ENCODE measurements at regions not wholly inside any gene's neighbourhood (a gene's known extent, or its start where the extent isn't known, plus 50 kb on each side); places are given as distances from the start of the nearest gene placed in this dataset.

- no peaks in the 10 kb centered on the region for H3K4me1 ChIP-seq (ENCODE audit: control insufficient read depth, insufficient read depth, low read length)
These were observed 348.1 kb downstream of the FOXO1 start for GRCh38 chr13:40318366-40318765.

More at GRCh38 chr13:40318366-40318765, 348.1 kb downstream of the FOXO1 start:
- Histone ChIP-seq H3K4me3 (ENCODE audit: low read depth, low read length) (no peak overlapping the region), H3K36me3 (ENCODE audit: control insufficient read depth in 2 of 2, insufficient read depth in 1 of 2, low read length in 2 of 2) (no peaks in the 10 kb centered on the region), H3K27ac (ENCODE audit: extremely low read depth, low read depth, low read length) (no peak overlapping the region), H3K9me3 (ENCODE audit: control insufficient read depth, insufficient read depth, low read depth, low read length) (no peaks in the 10 kb centered on the region)
- POLR2A ChIA-PET: no interaction called here
- CTCF ChIA-PET: no interaction called here
- TF ChIP-seq ZNF660 (tag by site-specific recombination; IDR thresholded peaks at IDR 0.05) (peak; percentile 62), ZNF394 (tag by site-specific recombination; IDR thresholded peaks at IDR 0.05; ENCODE audit: borderline replicate concordance) (no peak), PRDM10 (tag by site-specific recombination; IDR thresholded peaks at IDR 0.05) (no peak), ZNF561 (tag by site-specific recombination; IDR thresholded peaks at IDR 0.05; ENCODE audit: borderline replicate concordance) (peak; percentile 64; the same call in 1 of the 2 replicates), ZNF558 (tag by site-specific recombination; IDR thresholded peaks at IDR 0.05) (no peak), OSR2 (tag by site-specific recombination; IDR thresholded peaks at IDR 0.05) (peak; percentile 17; the same call in 1 of the 2 replicates), ZNF571 (tag by site-specific recombination; IDR thresholded peaks at IDR 0.05) (0 out of 2 replicates have a peak, but pooled peaks have one; percentile 38), BCL6B (tag by site-specific recombination; IDR thresholded peaks at IDR 0.05) (peak; percentile 41; the same call in 1 of the 2 replicates), ZNF677 (tag by site-specific recombination; IDR thresholded peaks at IDR 0.05) (peak; percentile 63; the same call in 1 of the 2 replicates), ZNF184 (tag by site-specific recombination; IDR thresholded peaks at IDR 0.05) (peak; percentile 79; the same call in 1 of the 2 replicates), ZNF37A (tag by site-specific recombination; IDR thresholded peaks at IDR 0.05) (0 out of 2 replicates have a peak, but pooled peaks have one; percentile 13), ZNF549 (tag by site-specific recombination; IDR thresholded peaks at IDR 0.05) (peak; percentile 40; the same call in 1 of the 2 replicates), ZNF426 (tag by site-specific recombination; IDR thresholded peaks at IDR 0.05) (no peak), ZNF830 (tag by site-specific recombination; IDR thresholded peaks at IDR 0.05; ENCODE audit: low read depth) (0 out of 2 replicates have a peak, but pooled peaks have one; percentile 14), ZNF544 (tag by site-specific recombination; IDR thresholded peaks at IDR 0.05) (peak; percentile 93), SP3 (tag by site-specific recombination; IDR thresholded peaks at IDR 0.05) (no peak), MZF1 (tag by site-specific recombination; IDR thresholded peaks at IDR 0.05; ENCODE audit: borderline replicate concordance) (no peak), ZNF521 (tag by site-specific recombination; IDR thresholded peaks at IDR 0.05) (no peak), TRIM28 (IDR thresholded peaks at IDR 0.05; ENCODE audit: borderline replicate concordance, low read length) (no peak), KLF10 (tag by site-specific recombination; IDR thresholded peaks at IDR 0.05) (0 out of 2 replicates have a peak, but pooled peaks have one; percentile 30), HOXD13 (CRISPR knock-in tag; IDR thresholded peaks at IDR 0.05; ENCODE audit: borderline replicate concordance) (no peak), ZBTB44 (tag by site-specific recombination; IDR thresholded peaks at IDR 0.05) (peak; percentile 68; the same call in 1 of the 2 replicates)
